IPS-15b (cell line): ENCODE measurements at regions not wholly inside any gene's neighbourhood (a gene's known extent, or its start where the extent isn't known, plus 50 kb on each side); places are given as distances from the start of the nearest gene placed in this dataset.

Experiments used
- H3K27me3 ChIP-seq: one replicate; pipeline ENCODE4 v1.6.1; 2013; ENCODE audit warnings: low read length; ENCODE audit not compliant: control insufficient read depth, insufficient read depth
- H3K36me3 ChIP-seq: one replicate; pipeline ENCODE4 v1.6.1; 2013; ENCODE audit warnings: low read length; ENCODE audit not compliant: control insufficient read depth, insufficient read depth
- H3K4me1 ChIP-seq: one replicate; pipeline ENCODE4 v1.6.1; 2013; ENCODE audit warnings: mild to moderate bottlenecking, low read length; ENCODE audit not compliant: control insufficient read depth, insufficient read depth
- H3K4me3 ChIP-seq: one replicate; pipeline ENCODE4 v1.5.1; 2013; ENCODE audit warnings: low read depth, low read length
- H3K9ac ChIP-seq: one replicate; pipeline ENCODE4 v1.6.1; 2013; ENCODE audit warnings: low read depth, mild to moderate bottlenecking, low read length
- H3K9me3 ChIP-seq: one replicate; pipeline ENCODE4 v1.6.1; 2013; ENCODE audit warnings: mild to moderate bottlenecking, low read length; ENCODE audit not compliant: control insufficient read depth, insufficient read depth

- no peak overlapping the region for H3K9ac ChIP-seq
- no peaks in the 10 kb centered on the region for H3K9me3 ChIP-seq
- no peaks in the 10 kb centered on the region for H3K4me1 ChIP-seq
- H3K27me3 ChIP-seq = no peaks in the 10 kb centered on the region
- no peaks in the 10 kb centered on the region for H3K36me3 ChIP-seq
- no peak overlapping the region for H3K4me3 ChIP-seq
Measured at GRCh38 chr5:130260481-130260880, 356.2 kb downstream of the CHSY3 start.

DNA sequence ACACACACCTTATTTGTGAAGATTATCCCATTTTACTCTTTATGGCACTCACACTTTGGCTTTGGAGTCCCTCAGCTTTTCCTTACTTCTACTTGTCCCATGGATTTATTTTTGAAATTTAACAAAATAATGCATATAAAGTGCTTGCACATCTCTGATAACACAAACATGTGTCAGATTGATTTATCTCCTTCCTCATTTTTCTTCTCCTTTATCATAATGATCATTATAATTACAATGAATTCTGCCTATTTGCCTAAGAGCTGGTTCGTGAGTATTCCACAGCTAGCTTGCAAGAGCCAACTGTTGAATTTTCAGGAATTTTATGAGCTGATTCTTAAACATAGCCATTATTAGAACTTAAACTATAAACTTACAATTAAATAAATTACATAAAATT lies 347.7 kb downstream of the CHSY3 start:
- Histone ChIP-seq H3K9ac (no peak overlapping the region), H3K4me3 (no peak overlapping the region), H3K4me1 (no peaks in the 10 kb centered on the region), H3K36me3 (no peaks in the 10 kb centered on the region), H3K9me3 (no peaks in the 10 kb centered on the region), H3K27me3 (no peaks in the 10 kb centered on the region)

GRCh38 chr5:130243641-130244040 lies 339.4 kb downstream of the CHSY3 start:
- H3K4me1 ChIP-seq = no peaks in the 10 kb centered on the region
- no peaks in the 10 kb centered on the region for H3K9me3 ChIP-seq
- H3K27me3 ChIP-seq = no peaks in the 10 kb centered on the region
- H3K4me3 ChIP-seq = no peak overlapping the region
- no peaks in the 10 kb centered on the region for H3K36me3 ChIP-seq
- H3K9ac ChIP-seq = no peak overlapping the region

GRCh38 chr5:130237721-130238120 lies 333.5 kb downstream of the CHSY3 start:
- H3K27me3 ChIP-seq = no peaks in the 10 kb centered on the region

More at GRCh38 chr5:130237721-130238120, 333.5 kb downstream of the CHSY3 start:
- no peaks in the 10 kb centered on the region for H3K36me3 ChIP-seq
- H3K4me1 ChIP-seq = no peaks in the 10 kb centered on the region
- no peak overlapping the region for H3K4me3 ChIP-seq
- H3K9me3 ChIP-seq = no peaks in the 10 kb centered on the region
- H3K9ac ChIP-seq = no peak overlapping the region
